ENCODE measurements at regions not wholly inside any gene's neighbourhood (a gene's known extent, or its start where the extent isn't known, plus 50 kb on each side); places are given as distances from the start of the nearest gene placed in this dataset.

DNA sequence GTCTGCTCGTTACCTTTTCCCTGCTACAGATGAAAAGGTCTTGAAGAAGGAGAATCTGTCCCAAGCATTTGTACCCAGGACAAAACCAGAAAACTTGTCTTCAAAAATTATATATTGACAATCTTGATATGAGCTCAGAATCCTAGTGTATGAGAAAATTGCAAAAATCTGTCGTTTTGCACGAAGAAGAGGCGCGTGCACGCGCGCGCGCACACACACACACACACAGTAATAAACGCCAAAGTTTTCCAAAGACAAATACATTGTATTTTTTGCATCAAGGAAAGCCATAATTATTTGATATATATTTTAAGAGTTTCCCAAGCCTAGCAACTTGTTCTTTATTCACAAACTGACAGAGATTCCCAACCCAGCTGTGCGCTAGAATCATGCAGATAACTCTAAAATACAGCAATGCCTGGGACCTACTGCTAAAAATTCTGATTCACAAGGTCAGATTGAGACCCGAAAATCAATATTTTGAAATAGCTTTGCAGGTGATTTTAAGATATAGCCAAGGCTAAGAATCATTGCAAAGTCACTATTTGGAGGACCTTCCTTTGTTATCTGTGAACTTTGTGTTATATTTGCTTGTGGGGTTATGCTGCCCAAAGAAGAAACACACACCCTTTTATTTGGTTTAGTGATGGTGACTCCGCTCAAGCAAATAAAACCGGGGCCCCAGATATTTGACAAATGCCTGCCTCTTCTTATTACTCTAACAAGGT lies 1287.7 kb upstream of the CDH6 start:
- TF ChIP-seq, protein P1, sequence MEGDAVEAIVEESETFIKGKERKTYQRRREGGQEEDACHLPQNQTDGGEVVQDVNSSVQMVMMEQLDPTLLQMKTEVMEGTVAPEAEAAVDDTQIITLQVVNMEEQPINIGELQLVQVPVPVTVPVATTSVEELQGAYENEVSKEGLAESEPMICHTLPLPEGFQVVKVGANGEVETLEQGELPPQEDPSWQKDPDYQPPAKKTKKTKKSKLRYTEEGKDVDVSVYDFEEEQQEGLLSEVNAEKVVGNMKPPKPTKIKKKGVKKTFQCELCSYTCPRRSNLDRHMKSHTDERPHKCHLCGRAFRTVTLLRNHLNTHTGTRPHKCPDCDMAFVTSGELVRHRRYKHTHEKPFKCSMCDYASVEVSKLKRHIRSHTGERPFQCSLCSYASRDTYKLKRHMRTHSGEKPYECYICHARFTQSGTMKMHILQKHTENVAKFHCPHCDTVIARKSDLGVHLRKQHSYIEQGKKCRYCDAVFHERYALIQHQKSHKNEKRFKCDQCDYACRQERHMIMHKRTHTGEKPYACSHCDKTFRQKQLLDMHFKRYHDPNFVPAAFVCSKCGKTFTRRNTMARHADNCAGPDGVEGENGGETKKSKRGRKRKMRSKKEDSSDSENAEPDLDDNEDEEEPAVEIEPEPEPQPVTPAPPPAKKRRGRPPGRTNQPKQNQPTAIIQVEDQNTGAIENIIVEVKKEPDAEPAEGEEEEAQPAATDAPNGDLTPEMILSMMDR (IDR thresholded peaks at IDR 0.05; ENCODE audit: insufficient read depth, low read length, poor library complexity, severe bottlenecking), result no peak
- Histone ChIP-seq H3K27me3 (replicated peaks; ENCODE audit: control insufficient read depth, insufficient read depth, low read length) (no peaks in the 10 kb centered on the region), H3K36me3 (ENCODE audit: control insufficient read depth, insufficient read depth, low read length) (no peaks in the 10 kb centered on the region), H3K4me3 (replicated peaks; ENCODE audit: low read depth, low read length) (no peak overlapping the region)
- no peak for DNase-seq (ENCODE audit: extremely low read depth, insufficient read length)

DNA sequence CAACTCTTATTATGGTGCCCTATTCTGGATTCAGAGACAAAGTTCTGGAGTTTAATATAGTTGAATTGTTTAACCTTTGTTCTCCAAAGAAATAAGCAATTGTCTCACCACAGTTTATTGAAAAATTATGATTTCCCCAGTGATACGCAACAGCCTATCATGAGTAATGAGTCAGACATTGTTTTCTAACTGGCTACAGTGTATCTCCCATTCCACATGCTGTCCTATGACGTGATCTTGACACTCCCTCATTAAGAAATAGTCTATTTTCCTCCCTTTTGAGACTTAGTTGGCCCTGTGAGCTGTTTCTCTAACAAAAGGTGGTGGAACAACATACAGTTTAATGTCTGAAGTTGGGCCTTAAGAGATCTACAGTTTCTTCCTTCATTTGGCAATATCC lies 1290.6 kb upstream of the CDH6 start:
- no peaks in the 10 kb centered on the region for H3K36me3 ChIP-seq (ENCODE audit: control insufficient read depth, insufficient read depth, low read length)
- TF ChIP-seq, protein P1 (IDR thresholded peaks at IDR 0.05; ENCODE audit: insufficient read depth, low read length, poor library complexity, severe bottlenecking), result no peak
- no peak for DNase-seq (ENCODE audit: extremely low read depth, insufficient read length)
- H3K27me3 ChIP-seq (replicated peaks; ENCODE audit: control insufficient read depth, insufficient read depth, low read length), result no peaks in the 10 kb centered on the region
- no peak overlapping the region for H3K4me3 ChIP-seq (replicated peaks; ENCODE audit: low read depth, low read length)

DNA sequence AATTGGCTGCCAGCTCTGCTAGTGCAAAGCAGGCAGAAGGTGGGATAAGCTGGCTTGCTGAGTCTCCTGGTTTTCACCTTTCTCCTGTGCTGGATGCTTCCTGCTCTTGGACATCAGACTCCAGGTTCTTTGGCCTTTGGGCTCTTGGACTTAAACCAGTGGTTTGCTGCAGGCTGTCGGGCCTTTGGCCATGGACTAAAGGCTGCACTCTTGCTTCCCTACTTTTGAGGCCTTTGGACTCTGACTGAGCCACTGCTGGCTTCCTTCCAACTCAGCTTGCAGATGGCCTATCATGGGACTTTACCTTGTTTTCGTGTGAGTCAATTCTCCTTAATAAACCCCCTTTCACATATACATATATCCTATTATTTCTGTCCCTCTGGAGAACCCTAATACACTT lies 1293.9 kb upstream of the CDH6 start:
- H3K27me3 ChIP-seq (replicated peaks; ENCODE audit: control insufficient read depth, insufficient read depth, low read length), result no peaks in the 10 kb centered on the region
- H3K36me3 ChIP-seq (ENCODE audit: control insufficient read depth, insufficient read depth, low read length), result no peaks in the 10 kb centered on the region
- H3K4me3 ChIP-seq (replicated peaks; ENCODE audit: low read depth, low read length), result no peak overlapping the region
- DNase-seq (ENCODE audit: extremely low read depth, insufficient read length), result no peak
- TF ChIP-seq, protein P1 (IDR thresholded peaks at IDR 0.05; ENCODE audit: insufficient read depth, low read length, poor library complexity, severe bottlenecking), result no peak

DNA sequence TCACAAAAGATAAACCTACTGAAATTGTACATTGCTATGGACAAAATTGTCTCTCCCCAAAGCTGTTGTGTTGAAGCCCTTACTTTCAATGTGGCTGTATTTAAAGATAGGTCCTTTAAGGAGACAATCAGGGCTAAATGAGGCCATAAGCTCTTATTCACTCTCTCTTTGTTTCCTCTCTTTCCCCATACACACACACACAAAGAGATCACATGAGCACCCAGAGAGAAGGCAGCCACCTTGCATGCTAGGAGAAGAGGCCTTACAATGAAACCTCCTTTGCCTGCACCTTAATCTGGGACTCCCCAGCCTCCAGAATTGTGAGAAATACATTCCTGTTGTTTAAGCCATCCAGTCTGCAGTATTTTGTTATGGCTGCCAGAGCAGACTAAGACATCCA lies 1295.6 kb upstream of the CDH6 start:
- no peak for DNase-seq (ENCODE audit: extremely low read depth, insufficient read length)
- H3K36me3 ChIP-seq (ENCODE audit: control insufficient read depth, insufficient read depth, low read length), result no peaks in the 10 kb centered on the region
- H3K27me3 ChIP-seq (replicated peaks; ENCODE audit: control insufficient read depth, insufficient read depth, low read length), result no peaks in the 10 kb centered on the region
- H3K4me3 ChIP-seq (replicated peaks; ENCODE audit: low read depth, low read length), result no peak overlapping the region
- TF ChIP-seq, protein P1 (IDR thresholded peaks at IDR 0.05; ENCODE audit: insufficient read depth, low read length, poor library complexity, severe bottlenecking), result no peak

DNA sequence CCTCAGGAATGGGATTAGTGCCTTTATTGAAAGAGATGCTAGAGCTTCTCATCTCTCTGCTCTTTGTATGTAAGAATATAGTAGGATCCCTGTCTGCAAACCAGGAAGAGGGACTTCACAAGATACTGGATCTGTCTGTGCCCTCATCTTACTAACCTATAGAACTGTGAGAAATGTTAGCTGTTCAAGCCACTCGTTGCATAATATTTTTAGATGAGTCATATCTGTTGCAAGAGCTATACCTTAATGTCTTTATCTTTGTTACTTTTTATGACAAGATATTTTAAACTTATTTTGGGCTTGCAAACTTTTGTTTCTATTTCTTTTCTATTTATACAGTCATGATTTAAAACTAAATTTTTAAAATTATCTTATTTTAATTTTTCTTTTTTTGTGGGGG lies 1296.8 kb upstream of the CDH6 start:
- no peak for DNase-seq (ENCODE audit: extremely low read depth, insufficient read length)
- Histone ChIP-seq H3K36me3 (ENCODE audit: control insufficient read depth, insufficient read depth, low read length) (no peaks in the 10 kb centered on the region), H3K27me3 (replicated peaks; ENCODE audit: control insufficient read depth, insufficient read depth, low read length) (no peaks in the 10 kb centered on the region), H3K4me3 (replicated peaks; ENCODE audit: low read depth, low read length) (no peak overlapping the region)
- TF ChIP-seq, protein P1 (IDR thresholded peaks at IDR 0.05; ENCODE audit: insufficient read depth, low read length, poor library complexity, severe bottlenecking), result no peak

DNA sequence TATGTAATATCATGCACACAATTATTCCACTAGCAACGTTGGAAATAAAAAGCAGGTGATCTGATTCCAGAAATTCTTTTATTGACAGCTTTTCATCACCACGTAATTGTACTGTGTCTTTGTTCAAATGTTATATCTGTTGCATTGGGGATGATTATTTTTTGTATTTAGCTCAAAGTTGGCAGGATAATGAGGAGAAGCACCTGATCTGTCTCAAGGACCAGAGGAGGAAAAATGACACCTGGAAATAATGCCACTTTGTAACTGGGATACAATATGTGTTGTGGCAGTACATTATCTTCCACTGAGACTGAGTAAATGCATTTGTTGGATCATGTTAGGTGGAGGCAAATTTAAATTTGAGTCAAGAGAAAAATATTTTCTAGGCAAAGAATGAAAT lies 1298.8 kb upstream of the CDH6 start:
- no peak for DNase-seq (ENCODE audit: extremely low read depth, insufficient read length)
- no peak overlapping the region for H3K4me3 ChIP-seq (replicated peaks; ENCODE audit: low read depth, low read length)
- no peaks in the 10 kb centered on the region for H3K36me3 ChIP-seq (ENCODE audit: control insufficient read depth, insufficient read depth, low read length)
- TF ChIP-seq, protein P1 (IDR thresholded peaks at IDR 0.05; ENCODE audit: insufficient read depth, low read length, poor library complexity, severe bottlenecking), result no peak
- no peaks in the 10 kb centered on the region for H3K27me3 ChIP-seq (replicated peaks; ENCODE audit: control insufficient read depth, insufficient read depth, low read length)

Measured in GM06990 (cell line).